22Rv1 (cell line): ENCODE measurements at regions not wholly inside any gene's neighbourhood (a gene's known extent, or its start where the extent isn't known, plus 50 kb on each side); places are given as distances from the start of the nearest gene placed in this dataset.

Experiments
- ZFX ChIP-seq: fragments of 450-650 bp; IDR thresholded peaks from 2 replicates; pipeline ENCODE4 v1.6.1; 2017; ENCODE audit warnings: antibody characterized with exemption, borderline replicate concordance
- TF ChIP-seq, protein P1 (sequence below): fragments of 450-650 bp; IDR thresholded peaks from 2 replicates; pipeline ENCODE4 v1.5.1; 2017; ENCODE audit warnings: mild to moderate bottlenecking

DNA sequence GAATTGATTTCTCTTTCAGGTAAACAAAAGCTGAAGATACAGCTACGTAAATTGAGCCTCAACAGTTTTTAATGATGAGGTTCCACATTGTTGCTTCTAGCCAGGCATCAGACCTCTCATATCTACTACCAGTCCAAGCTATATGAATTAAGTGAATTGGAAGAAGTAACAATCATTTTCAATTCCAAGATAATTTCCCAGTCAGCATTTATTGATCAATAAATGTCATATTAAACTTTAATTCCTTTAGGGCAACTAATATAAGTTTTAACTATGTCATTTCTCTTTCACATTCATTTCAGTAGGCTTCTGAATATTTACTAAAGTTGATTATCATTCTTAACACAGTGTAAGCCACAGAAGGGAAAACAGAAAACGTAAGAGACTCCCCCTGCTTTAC, 1413.7 kb upstream of the CELF2 start:
- TF ChIP-seq, protein P1, sequence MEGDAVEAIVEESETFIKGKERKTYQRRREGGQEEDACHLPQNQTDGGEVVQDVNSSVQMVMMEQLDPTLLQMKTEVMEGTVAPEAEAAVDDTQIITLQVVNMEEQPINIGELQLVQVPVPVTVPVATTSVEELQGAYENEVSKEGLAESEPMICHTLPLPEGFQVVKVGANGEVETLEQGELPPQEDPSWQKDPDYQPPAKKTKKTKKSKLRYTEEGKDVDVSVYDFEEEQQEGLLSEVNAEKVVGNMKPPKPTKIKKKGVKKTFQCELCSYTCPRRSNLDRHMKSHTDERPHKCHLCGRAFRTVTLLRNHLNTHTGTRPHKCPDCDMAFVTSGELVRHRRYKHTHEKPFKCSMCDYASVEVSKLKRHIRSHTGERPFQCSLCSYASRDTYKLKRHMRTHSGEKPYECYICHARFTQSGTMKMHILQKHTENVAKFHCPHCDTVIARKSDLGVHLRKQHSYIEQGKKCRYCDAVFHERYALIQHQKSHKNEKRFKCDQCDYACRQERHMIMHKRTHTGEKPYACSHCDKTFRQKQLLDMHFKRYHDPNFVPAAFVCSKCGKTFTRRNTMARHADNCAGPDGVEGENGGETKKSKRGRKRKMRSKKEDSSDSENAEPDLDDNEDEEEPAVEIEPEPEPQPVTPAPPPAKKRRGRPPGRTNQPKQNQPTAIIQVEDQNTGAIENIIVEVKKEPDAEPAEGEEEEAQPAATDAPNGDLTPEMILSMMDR: no peak
- no peak for TF ChIP-seq ZFX
